ENCODE measurements at regions not wholly inside any gene's neighbourhood (a gene's known extent, or its start where the extent isn't known, plus 50 kb on each side); places are given as distances from the start of the nearest gene placed in this dataset.

DNA sequence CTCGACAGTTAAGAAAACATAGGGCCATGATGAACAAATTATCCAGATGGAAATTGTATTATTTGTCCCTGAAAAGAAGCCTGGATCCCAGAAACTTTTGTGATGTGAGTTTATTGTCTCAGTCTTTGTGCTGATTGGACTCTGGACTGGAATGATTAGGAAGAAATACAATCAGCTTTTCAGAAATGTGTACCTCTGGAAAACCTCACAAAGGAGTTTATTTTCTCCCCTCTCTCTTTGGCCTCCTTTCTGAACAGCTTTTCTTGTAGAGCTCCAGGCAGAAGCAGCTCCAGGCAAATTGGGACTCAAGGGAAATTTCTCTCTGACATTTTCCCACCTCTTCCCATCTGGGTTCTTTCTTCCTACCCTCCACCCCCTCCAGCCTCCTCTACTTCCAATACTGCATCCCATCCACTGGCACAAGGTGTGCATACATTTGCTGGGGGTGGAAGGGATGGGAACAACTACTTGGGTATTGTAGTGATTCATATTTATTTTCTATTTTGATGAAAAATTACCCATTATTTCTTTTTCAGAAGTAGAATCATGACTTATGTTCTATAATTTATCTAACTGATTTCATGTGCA lies 119.7 kb downstream of the CD47 start:
- no peak for ATAC-seq (ENCODE audit: low FRiP score)
- TF ChIP-seq, protein P1, sequence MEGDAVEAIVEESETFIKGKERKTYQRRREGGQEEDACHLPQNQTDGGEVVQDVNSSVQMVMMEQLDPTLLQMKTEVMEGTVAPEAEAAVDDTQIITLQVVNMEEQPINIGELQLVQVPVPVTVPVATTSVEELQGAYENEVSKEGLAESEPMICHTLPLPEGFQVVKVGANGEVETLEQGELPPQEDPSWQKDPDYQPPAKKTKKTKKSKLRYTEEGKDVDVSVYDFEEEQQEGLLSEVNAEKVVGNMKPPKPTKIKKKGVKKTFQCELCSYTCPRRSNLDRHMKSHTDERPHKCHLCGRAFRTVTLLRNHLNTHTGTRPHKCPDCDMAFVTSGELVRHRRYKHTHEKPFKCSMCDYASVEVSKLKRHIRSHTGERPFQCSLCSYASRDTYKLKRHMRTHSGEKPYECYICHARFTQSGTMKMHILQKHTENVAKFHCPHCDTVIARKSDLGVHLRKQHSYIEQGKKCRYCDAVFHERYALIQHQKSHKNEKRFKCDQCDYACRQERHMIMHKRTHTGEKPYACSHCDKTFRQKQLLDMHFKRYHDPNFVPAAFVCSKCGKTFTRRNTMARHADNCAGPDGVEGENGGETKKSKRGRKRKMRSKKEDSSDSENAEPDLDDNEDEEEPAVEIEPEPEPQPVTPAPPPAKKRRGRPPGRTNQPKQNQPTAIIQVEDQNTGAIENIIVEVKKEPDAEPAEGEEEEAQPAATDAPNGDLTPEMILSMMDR (IDR thresholded peaks at IDR 0.05), result no peak
- DNase-seq (ENCODE audit: low spot score), result no peak

DNA sequence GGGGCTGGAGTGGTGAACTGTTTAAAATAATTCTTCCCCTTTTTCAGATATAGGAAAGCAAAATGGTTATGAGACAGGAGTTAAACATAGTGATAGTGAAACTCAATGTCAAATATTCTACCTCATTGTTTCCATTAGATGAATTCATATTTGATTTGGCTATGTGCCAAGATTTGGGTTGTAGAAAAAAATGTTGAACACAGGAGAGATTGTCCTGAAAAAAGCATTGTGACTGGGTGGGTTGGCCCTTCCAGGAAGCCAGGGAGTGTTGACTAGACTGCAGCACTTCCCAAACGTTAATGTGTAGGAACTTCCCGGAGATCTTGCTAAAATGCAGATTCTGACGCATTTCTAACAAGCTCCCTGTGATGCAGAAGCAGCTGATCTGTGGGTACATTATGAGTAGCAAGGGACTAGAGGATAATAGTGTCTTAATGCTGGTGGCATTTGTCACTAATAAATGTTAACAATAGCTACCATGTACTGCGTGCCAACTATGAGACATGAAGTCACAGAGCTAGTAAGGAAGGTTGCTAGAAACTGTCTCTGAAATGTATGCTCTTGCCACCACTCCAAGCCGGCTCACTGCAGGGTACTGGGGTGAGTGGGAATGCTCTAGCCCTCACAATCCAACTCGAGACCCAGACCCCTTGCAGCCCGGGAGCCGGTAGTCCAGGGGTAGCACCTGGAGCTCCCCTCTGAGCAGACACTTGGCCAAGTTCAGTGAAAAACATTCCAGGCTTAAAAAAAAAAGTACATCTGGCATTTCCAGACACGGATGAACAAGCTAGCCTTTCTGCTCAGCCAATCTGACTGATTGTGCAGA lies 120.6 kb downstream of the CD47 start:
- TF ChIP-seq, protein P1 (IDR thresholded peaks at IDR 0.05), result no peak
- ATAC-seq (ENCODE audit: low FRiP score) (no peak), DNase-seq (ENCODE audit: low spot score) (no peak)

DNA sequence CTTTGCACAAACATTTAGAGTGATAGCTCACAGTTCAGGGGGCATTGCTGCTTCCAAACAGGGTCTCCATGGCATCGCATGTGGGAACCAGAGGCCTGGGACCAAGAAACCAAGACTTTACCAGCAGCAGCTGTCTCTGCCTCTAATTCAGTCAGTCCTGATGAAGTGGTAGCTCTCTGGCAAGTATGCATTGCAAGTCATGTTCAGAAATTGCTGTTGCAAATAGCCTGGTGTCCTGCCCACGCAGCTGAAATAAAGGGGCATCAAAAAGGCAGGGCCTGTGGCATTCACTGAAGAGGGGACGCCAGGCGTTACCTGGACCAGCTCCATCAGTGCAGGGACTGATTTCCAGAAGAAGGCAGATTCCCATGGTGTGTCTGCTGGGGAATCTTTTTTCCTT lies 121.3 kb downstream of the CD47 start:
- DNase-seq (ENCODE audit: low spot score) (no peak), ATAC-seq (ENCODE audit: low FRiP score) (no peak)
- TF ChIP-seq, protein P1 (IDR thresholded peaks at IDR 0.05), result no peak

DNA sequence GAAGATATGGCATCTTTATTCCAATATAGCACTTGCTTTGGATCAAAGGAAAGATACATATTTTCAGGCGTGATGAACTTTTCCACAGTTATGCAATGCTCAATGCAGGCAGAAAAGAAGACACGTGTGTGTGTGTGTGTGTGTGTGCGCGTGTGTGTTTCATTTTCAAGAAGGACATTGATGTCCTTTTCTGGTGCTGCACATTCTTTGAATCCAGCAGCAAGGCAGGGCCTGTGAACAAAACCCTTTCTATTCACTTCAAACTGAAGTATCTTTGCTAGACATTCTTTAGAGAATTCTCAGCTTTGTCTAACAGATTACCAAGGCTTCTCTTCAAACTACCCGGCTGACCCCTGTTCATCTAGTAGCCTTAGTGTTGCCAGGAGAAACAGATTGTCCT lies 124.6 kb downstream of the CD47 start:
- ATAC-seq (ENCODE audit: low FRiP score) (no peak), DNase-seq (ENCODE audit: low spot score) (no peak)
- TF ChIP-seq, protein P1 (IDR thresholded peaks at IDR 0.05), result no peak

DNA sequence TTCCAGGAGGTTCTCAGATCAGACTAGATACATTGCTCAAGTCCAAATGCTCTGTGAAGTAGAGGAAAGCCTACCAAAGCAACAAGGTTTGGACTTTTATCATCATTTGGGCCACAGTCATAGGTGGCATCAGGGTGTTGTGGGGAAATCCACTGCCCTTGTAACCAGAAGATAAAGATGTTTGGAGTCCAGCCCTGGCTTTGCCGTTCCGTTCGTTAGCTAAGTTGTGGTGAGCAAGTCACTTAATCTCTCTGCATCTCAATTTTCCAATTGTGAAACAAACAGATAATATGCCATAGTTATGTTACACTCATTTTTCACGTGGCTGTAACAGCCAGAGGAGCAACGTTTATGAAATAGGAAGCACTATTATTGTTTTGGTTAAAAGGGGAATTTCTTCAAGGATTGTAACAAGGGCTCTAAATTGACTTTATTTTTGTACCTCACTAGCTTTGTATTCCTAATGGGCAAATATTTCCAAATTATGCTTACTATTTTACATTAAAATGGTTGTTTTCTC lies 125.6 kb downstream of the CD47 start:
- ATAC-seq (ENCODE audit: low FRiP score) (no peak), DNase-seq (ENCODE audit: low spot score) (no peak)
- TF ChIP-seq, protein P1 (IDR thresholded peaks at IDR 0.05), result no peak

DNA sequence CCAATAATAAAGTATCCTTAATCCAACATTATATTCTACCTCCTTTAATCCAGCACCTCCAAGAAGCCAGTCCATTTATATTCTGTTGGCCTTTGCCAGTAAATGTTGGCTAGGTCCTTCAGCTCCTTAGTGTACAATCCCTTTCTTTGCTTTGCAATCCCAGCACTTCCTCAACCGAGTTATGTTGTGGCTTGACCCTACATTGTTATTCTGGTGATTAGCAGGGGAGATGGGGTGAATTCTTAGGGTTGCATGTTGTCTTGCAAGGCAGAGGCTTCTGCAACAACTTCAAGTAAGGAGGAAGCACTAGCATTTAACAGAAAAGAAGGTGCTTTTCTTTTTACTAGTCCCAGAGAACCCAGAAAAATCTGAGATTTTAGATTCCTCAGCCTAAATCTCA lies 127.2 kb downstream of the CD47 start:
- ATAC-seq (ENCODE audit: low FRiP score), result no peak
- no peak for DNase-seq (ENCODE audit: low spot score)
- TF ChIP-seq, protein P1 (IDR thresholded peaks at IDR 0.05), result no peak

DNA sequence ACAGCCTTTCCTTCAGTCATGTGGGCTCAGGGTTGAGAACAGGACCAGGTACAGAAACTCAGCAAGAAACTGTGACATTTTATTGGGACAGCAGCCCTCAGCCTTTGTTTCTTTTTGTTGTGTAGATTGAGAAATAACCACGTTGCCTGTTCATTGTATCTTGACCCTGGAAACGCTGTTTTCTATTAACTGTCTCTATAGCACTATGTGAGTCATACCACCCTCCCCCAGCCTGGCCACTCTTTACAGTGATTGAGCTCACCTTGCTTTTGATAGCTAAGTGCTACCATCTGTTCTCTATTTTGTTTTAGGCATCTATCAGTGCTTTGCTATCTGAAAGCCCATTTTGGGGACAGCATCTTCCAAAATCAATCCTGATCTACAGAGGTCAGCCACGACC lies 127.9 kb downstream of the CD47 start:
- ATAC-seq (ENCODE audit: low FRiP score), result no peak
- TF ChIP-seq, protein P1 (IDR thresholded peaks at IDR 0.05), result no peak
- DNase-seq (ENCODE audit: low spot score), result no peak

All from omental fat pad (tissue), 3 donors.